Ovary (tissue), 3 donors: ENCODE measurements at regions not wholly inside any gene's neighbourhood (a gene's known extent, or its start where the extent isn't known, plus 50 kb on each side); places are given as distances from the start of the nearest gene placed in this dataset.

Experiments
- EP300 ChIP-seq: sonication (generic); formaldehyde crosslinking; IDR thresholded peaks from one replicate; pipeline ENCODE4 v1.6.1; 2017; ENCODE audit warnings: antibody characterized with exemption
- POLR2A ChIP-seq: fragments of 450-650 bp; IDR thresholded peaks from one replicate; pipeline ENCODE4 v1.6.1; 2017; ENCODE audit warnings: antibody characterized with exemption, mild to moderate bottlenecking, moderate library complexity
- TF ChIP-seq, protein P1 (sequence below), 3 donors: fragments of 450-650 bp in 2 of 3; fragments of 200-600 bp in 1 of 3; IDR thresholded peaks; one replicate each; pipeline versions ENCODE4 v1.5.1 to v1.8.0; 2016 to 2022; ENCODE audit warnings: antibody characterized with exemption in 3 of 3, mild to moderate bottlenecking in 1 of 3
- donor health status: DM: no; HTN: no; CAD: no.

DNA sequence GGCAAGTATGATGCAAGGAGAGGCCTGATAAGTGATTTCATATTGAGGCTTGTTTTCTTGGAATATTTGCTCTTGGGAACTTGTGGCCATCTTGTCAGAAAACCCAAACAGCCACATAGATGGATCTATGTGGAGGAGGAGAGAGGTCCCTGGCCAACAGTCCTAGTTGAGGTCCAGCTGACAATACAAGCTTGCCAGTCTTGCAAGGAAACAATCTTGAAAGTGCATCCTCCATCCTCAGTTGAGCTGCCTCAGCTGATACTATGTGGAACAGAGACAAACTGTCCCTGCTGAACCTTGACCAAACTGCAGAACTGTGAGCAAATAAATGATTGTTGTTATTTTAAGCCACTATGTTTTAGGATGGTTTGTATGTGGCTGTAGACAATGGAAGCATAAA is 146.4 kb downstream of the TMX1 start:
- TF ChIP-seq, protein P1, sequence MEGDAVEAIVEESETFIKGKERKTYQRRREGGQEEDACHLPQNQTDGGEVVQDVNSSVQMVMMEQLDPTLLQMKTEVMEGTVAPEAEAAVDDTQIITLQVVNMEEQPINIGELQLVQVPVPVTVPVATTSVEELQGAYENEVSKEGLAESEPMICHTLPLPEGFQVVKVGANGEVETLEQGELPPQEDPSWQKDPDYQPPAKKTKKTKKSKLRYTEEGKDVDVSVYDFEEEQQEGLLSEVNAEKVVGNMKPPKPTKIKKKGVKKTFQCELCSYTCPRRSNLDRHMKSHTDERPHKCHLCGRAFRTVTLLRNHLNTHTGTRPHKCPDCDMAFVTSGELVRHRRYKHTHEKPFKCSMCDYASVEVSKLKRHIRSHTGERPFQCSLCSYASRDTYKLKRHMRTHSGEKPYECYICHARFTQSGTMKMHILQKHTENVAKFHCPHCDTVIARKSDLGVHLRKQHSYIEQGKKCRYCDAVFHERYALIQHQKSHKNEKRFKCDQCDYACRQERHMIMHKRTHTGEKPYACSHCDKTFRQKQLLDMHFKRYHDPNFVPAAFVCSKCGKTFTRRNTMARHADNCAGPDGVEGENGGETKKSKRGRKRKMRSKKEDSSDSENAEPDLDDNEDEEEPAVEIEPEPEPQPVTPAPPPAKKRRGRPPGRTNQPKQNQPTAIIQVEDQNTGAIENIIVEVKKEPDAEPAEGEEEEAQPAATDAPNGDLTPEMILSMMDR (IDR thresholded peaks at IDR 0.05): no peak
- TF ChIP-seq POLR2A: no peak
- no peak for TF ChIP-seq EP300
